Spleen (tissue), 7 donors: ENCODE measurements at regions not wholly inside any gene's neighbourhood (a gene's known extent, or its start where the extent isn't known, plus 50 kb on each side); places are given as distances from the start of the nearest gene placed in this dataset.

Experiments used
- POLR2A ChIP-seq, 3 donors: fragments of 450-650 bp; IDR thresholded peaks; one replicate each; pipeline ENCODE4 v1.5.1; 2017; ENCODE audit warnings: antibody characterized with exemption in 3 of 3, mild to moderate bottlenecking in 1 of 3
- POLR2AphosphoS5 ChIP-seq, 3 donors: sonication (generic); formaldehyde crosslinking; IDR thresholded peaks; one replicate each; pipeline ENCODE4 v1.5.1; 2017; ENCODE audit warnings: antibody characterized with exemption in 3 of 3
- TF ChIP-seq, protein P1 (sequence below), 11 experiments: fragments of 200-600 bp in 7 of 11; fragments of 450-650 bp in 4 of 11; sonication (generic) in 4 of 11; IDR thresholded peaks in 8 of 11; conservative IDR thresholded peaks in 3 of 11; 1 replicate in 7 of 11; 2 replicates in 4 of 11; pipeline versions ENCODE4 v1.4.0 to v1.8.0; 2016 to 2021; ENCODE audit warnings: antibody characterized with exemption in 11 of 11, inconsistent platforms in 4 of 11, mild to moderate bottlenecking in 1 of 11
- donor health status: DM: no; HTN: no; CAD: no; lungs with moderate emphysema.
- donor health status: DM: no; HTN: no; CAD: no.
- donor health status: DM: no; HTN: no; CAD: no.

DNA sequence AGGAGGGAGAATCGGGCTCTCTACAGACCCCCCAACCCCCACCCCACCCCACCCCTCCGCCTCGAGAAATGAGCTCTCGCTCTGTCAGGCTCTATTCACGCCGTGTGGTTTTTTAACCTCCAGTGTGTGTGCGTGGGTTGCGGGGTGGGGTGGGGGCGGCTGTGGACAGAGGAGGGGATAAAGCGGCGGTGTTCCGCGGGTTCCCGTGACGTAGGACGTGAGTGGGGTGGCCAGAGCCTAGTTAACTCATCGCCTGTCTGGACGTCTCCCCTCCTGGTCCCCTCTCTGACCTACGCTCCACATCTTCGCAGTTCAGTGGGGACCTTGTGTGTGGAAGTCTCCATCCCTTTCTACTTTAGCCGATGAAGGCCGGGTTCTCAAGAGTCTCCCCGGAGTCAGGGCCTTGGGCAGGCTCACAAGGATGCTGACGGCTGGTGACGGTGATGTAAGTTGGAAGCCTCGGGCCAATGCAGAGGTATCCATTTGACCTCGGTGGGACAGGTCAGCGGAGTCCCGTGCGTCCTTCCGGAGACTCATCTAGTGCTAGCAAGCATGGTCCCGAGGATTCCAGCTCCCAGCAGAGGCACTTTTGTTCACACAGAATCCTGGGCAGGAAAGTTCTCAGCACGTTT lies 1507.1 kb upstream of the DEFB115 start:
- TF ChIP-seq, protein P1, sequence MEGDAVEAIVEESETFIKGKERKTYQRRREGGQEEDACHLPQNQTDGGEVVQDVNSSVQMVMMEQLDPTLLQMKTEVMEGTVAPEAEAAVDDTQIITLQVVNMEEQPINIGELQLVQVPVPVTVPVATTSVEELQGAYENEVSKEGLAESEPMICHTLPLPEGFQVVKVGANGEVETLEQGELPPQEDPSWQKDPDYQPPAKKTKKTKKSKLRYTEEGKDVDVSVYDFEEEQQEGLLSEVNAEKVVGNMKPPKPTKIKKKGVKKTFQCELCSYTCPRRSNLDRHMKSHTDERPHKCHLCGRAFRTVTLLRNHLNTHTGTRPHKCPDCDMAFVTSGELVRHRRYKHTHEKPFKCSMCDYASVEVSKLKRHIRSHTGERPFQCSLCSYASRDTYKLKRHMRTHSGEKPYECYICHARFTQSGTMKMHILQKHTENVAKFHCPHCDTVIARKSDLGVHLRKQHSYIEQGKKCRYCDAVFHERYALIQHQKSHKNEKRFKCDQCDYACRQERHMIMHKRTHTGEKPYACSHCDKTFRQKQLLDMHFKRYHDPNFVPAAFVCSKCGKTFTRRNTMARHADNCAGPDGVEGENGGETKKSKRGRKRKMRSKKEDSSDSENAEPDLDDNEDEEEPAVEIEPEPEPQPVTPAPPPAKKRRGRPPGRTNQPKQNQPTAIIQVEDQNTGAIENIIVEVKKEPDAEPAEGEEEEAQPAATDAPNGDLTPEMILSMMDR (IDR thresholded peaks at IDR 0.05 in 8 of 11, conservative IDR thresholded peaks at IDR 0.05 in 3 of 11): no peak
- TF ChIP-seq POLR2A (IDR thresholded peaks at IDR 0.05): no peak
- no peak for TF ChIP-seq POLR2AphosphoS5 (IDR thresholded peaks at IDR 0.05)
